ENCODE measurements at regions not wholly inside any gene's neighbourhood (a gene's known extent, or its start where the extent isn't known, plus 50 kb on each side); places are given as distances from the start of the nearest gene placed in this dataset.
"Not testable (repeated sequence)": the region's sequence is repeated elsewhere in the genome, so short reads cannot be mapped to it uniquely, and the experiment has no call there.

DNA sequence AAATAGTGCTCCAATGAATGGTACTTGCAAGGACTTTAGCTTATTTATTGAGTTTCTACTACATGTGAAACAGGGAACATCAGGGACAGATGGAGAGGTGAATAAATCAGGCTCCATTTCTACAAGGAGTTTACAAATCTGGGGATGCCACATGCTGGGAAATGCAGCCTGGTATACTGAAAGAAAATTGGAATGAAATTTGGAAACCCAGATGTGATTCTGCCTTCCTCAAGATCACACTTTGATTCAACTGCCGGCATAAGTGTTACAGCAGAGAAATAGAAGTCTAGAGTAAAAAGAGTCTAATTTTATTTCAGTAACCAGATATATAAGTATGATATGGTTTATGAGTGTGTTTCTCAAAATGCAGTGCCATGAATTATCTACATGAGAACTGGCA is 1408.4 kb upstream of the C9orf72 start:
- TF ChIP-seq, protein P1, sequence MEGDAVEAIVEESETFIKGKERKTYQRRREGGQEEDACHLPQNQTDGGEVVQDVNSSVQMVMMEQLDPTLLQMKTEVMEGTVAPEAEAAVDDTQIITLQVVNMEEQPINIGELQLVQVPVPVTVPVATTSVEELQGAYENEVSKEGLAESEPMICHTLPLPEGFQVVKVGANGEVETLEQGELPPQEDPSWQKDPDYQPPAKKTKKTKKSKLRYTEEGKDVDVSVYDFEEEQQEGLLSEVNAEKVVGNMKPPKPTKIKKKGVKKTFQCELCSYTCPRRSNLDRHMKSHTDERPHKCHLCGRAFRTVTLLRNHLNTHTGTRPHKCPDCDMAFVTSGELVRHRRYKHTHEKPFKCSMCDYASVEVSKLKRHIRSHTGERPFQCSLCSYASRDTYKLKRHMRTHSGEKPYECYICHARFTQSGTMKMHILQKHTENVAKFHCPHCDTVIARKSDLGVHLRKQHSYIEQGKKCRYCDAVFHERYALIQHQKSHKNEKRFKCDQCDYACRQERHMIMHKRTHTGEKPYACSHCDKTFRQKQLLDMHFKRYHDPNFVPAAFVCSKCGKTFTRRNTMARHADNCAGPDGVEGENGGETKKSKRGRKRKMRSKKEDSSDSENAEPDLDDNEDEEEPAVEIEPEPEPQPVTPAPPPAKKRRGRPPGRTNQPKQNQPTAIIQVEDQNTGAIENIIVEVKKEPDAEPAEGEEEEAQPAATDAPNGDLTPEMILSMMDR (IDR thresholded peaks at IDR 0.05; ENCODE audit: low read length) = no peak
- TF ChIP-seq EZH2 (IDR thresholded peaks at IDR 0.05; ENCODE audit: borderline replicate concordance, low read length) = no peak
- Histone ChIP-seq H3K79me2 (ENCODE audit: insufficient read depth, low read length) (no peaks in the 10 kb centered on the region), H3K9me2 (ENCODE audit: low read depth, low read length) (no peaks in the 10 kb centered on the region), H3K9me3 (ENCODE audit: low read length) (no peaks in the 10 kb centered on the region), H3K4me1 (ENCODE audit: insufficient read depth, low read length, severe bottlenecking) (no peaks in the 10 kb centered on the region), H3K4me3 (ENCODE audit: low read depth, low read length, poor library complexity, severe bottlenecking) (no peak overlapping the region), H3F3A (ENCODE audit: insufficient read depth, low read length) (no peaks in the 10 kb centered on the region), H3K9ac (ENCODE audit: low read length) (no peak overlapping the region), H3K27me3 (ENCODE audit: insufficient read depth, low read length) (no peaks in the 10 kb centered on the region), H3K36me3 (ENCODE audit: insufficient read depth, low read length) (no peaks in the 10 kb centered on the region), H2AFZ (ENCODE audit: low read length) (no peak overlapping the region), H3K27ac (ENCODE audit: low read depth, low read length, poor library complexity, severe bottlenecking) (no peak overlapping the region), H3K4me2 (ENCODE audit: low read length) (no peak overlapping the region), H4K20me1 (ENCODE audit: insufficient read depth, low read length) (no peaks in the 10 kb centered on the region)

DNA sequence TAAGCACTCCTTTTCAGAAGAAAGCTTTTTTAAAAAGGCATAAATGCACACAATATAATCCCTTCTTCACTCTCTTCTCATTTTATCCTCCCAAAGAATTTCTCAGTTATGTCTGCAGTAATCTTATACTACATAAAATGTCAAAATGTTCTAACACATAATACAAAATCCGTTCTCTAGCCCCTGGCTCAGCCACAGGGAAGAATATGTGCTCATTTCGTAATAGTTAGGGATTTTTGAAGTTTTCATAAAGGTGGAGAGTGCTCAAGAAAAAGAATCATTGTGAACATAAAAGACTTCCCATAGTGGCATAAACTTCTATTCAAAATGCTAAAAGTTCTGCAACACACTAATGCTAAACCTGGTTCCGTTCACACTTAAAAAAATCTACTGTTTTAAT is 1410.7 kb upstream of the C9orf72 start:
- 0 out of 2 replicates have a peak overlapping the region, but pooled peaks have one; percentile 63 for H2AFZ ChIP-seq (ENCODE audit: low read length)
- H3K9ac ChIP-seq (ENCODE audit: low read length) = no peak overlapping the region
- H4K20me1 ChIP-seq (ENCODE audit: insufficient read depth, low read length) = no peaks in the 10 kb centered on the region
- H3K9me2 ChIP-seq (ENCODE audit: low read depth, low read length) = no peaks in the 10 kb centered on the region
- H3K4me1 ChIP-seq (ENCODE audit: insufficient read depth, low read length, severe bottlenecking) = no peaks in the 10 kb centered on the region
- no peaks in the 10 kb centered on the region for H3F3A ChIP-seq (ENCODE audit: insufficient read depth, low read length)
- H3K4me2 ChIP-seq (ENCODE audit: low read length) = no peak overlapping the region
- H3K27ac ChIP-seq (ENCODE audit: low read depth, low read length, poor library complexity, severe bottlenecking) = no peak overlapping the region
- no peaks in the 10 kb centered on the region for H3K36me3 ChIP-seq (ENCODE audit: insufficient read depth, low read length)
- H3K9me3 ChIP-seq (ENCODE audit: low read length) = no peaks in the 10 kb centered on the region
- no peak overlapping the region for H3K4me3 ChIP-seq (ENCODE audit: low read depth, low read length, poor library complexity, severe bottlenecking)
- no peaks in the 10 kb centered on the region for H3K27me3 ChIP-seq (ENCODE audit: insufficient read depth, low read length)
- H3K79me2 ChIP-seq (ENCODE audit: insufficient read depth, low read length) = no peaks in the 10 kb centered on the region
- TF ChIP-seq EZH2 (IDR thresholded peaks at IDR 0.05; ENCODE audit: borderline replicate concordance, low read length) = no peak
- TF ChIP-seq, protein P1 (IDR thresholded peaks at IDR 0.05; ENCODE audit: low read length) = no peak

DNA sequence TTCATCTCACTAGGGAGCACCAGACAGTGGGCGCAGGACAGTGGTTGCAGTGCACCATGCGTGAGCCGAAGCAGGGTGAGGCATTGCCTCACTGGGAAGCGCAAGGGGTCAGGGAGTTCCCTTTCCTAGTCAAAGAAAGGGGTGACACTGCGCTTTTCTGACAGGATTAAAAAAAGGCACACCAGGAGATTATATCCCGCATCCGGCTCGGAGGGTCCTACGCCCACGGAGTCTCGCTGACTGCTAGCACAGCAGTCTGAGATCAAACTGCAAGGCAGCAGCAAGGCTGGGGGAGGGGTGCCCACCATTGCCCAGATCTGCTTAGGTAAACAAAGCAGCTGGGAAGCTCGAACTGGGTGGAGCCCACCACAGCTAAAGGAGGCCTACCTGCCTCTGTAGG is 1416.7 kb upstream of the C9orf72 start:
- H3K4me3 ChIP-seq (ENCODE audit: low read depth, low read length, poor library complexity, severe bottlenecking); H3K9me3 ChIP-seq (ENCODE audit: low read length); H3K36me3 ChIP-seq (ENCODE audit: insufficient read depth, low read length); H3K9me2 ChIP-seq (ENCODE audit: low read depth, low read length); H3K79me2 ChIP-seq (ENCODE audit: insufficient read depth, low read length); H3F3A ChIP-seq (ENCODE audit: insufficient read depth, low read length); H2AFZ ChIP-seq (ENCODE audit: low read length); H3K9ac ChIP-seq (ENCODE audit: low read length); H3K27ac ChIP-seq (ENCODE audit: low read depth, low read length, poor library complexity, severe bottlenecking); H4K20me1 ChIP-seq (ENCODE audit: insufficient read depth, low read length); H3K27me3 ChIP-seq (ENCODE audit: insufficient read depth, low read length); H3K4me2 ChIP-seq (ENCODE audit: low read length); H3K4me1 ChIP-seq (ENCODE audit: insufficient read depth, low read length, severe bottlenecking): not testable (repeated sequence)

DNA sequence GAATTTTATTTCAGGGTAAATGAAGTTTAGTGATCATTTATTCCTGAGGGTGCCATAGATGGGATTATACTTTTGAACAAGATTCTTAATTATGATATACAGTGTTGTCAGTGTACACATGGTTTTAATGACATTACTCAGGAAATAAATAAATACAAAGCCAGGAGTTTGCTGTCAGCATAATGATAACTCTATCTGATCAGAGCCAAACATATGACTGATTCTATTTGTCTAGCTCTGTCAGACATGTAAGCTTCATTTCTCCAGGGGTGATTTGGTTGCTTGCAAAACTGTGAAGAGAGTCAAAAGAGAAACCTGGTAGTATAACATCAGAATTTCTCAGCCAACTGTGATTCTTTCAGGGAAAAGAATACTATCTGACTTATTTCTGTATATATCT is 1425.8 kb upstream of the C9orf72 start:
- no peaks in the 10 kb centered on the region for H3K9me2 ChIP-seq (ENCODE audit: low read depth, low read length)
- H3K9ac ChIP-seq (ENCODE audit: low read length) = no peak overlapping the region
- TF ChIP-seq, protein P1 (IDR thresholded peaks at IDR 0.05; ENCODE audit: low read length) = no peak
- TF ChIP-seq EZH2 (IDR thresholded peaks at IDR 0.05; ENCODE audit: borderline replicate concordance, low read length) = no peak
- H3K9me3 ChIP-seq (ENCODE audit: low read length) = no peaks in the 10 kb centered on the region
- H3K79me2 ChIP-seq (ENCODE audit: insufficient read depth, low read length) = no peaks in the 10 kb centered on the region
- H2AFZ ChIP-seq (ENCODE audit: low read length) = no peak overlapping the region
- H3K27me3 ChIP-seq (ENCODE audit: insufficient read depth, low read length) = no peaks in the 10 kb centered on the region
- no peaks in the 10 kb centered on the region for H4K20me1 ChIP-seq (ENCODE audit: insufficient read depth, low read length)
- H3K4me3 ChIP-seq (ENCODE audit: low read depth, low read length, poor library complexity, severe bottlenecking) = no peak overlapping the region
- H3K4me2 ChIP-seq (ENCODE audit: low read length) = no peak overlapping the region
- no peaks in the 10 kb centered on the region for H3F3A ChIP-seq (ENCODE audit: insufficient read depth, low read length)
- H3K4me1 ChIP-seq (ENCODE audit: insufficient read depth, low read length, severe bottlenecking) = no peaks in the 10 kb centered on the region
- no peaks in the 10 kb centered on the region for H3K36me3 ChIP-seq (ENCODE audit: insufficient read depth, low read length)
- H3K27ac ChIP-seq (ENCODE audit: low read depth, low read length, poor library complexity, severe bottlenecking) = no peak overlapping the region
